BLaER1 treated with 17β-estradiol and CSF1 and Interleukin-3, amounts not matched to agents 10 nM and 100 nM (cell line): ENCODE measurements at regions not wholly inside any gene's neighbourhood (a gene's known extent, or its start where the extent isn't known, plus 50 kb on each side); places are given as distances from the start of the nearest gene placed in this dataset.
A peak's percentile ranks its signal among the peaks of the same experiment; 100 is the strongest.

Experiments
- H3K27ac ChIP-seq, 11 experiments: shearing (Covaris generic); formaldehyde crosslinking; 2 replicates each; pipeline ENCODE4 v1.8.1; 2022
- H3K27me3 ChIP-seq, 11 experiments: shearing (Covaris generic); formaldehyde crosslinking; 2 replicates each; pipeline ENCODE4 v1.8.1; 2022
- H3K36me3 ChIP-seq, 11 experiments: shearing (Covaris generic); formaldehyde crosslinking; 2 replicates each; pipeline ENCODE4 v1.8.1; 2022
- H3K4me1 ChIP-seq, 10 experiments: shearing (Covaris generic); formaldehyde crosslinking; 2 replicates each; pipeline ENCODE4 v1.8.1; 2022
- H3K4me2 ChIP-seq, 11 experiments: shearing (Covaris generic); formaldehyde crosslinking; 2 replicates each; pipeline ENCODE4 v1.8.1; 2022
- H3K4me3 ChIP-seq, 10 experiments: shearing (Covaris generic); formaldehyde crosslinking; 2 replicates each; pipeline ENCODE4 v1.8.1; 2022
- H3K9ac ChIP-seq, 11 experiments: shearing (Covaris generic); formaldehyde crosslinking; 2 replicates each; pipeline ENCODE4 v1.8.1; 2022
- H3K9me3 ChIP-seq, 11 experiments: shearing (Covaris generic); formaldehyde crosslinking; replicated peaks in 1 of 11; 2 replicates each; pipeline ENCODE4 v1.8.1; 2022
- H4K20me1 ChIP-seq, 11 experiments: shearing (Covaris generic); formaldehyde crosslinking; 2 replicates each; pipeline ENCODE4 v1.8.1; 2022
- Cebpa-rat ChIP-seq, 11 experiments: shearing (Covaris generic); IDR thresholded peaks; 2 replicates each; pipeline ENCODE4 v1.8.1; 2022

DNA sequence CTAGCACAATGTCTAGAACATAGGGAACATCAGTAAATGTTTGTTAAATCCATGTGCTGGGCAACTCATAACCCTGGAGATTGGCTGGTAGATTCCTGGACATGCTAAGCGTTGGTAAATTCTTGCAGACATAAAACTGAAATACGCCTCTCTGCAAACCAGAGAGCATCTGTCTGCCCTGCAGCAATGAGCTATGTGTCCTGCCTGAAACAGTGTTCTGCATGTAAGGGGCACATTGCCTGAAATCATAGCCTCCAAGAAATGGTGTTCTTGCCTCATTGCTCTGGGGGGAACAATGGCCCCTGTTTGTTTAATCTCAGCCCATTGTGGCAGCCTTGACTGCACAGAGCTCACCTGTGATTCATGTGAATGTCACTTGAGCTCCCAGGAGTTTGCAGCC, 113.5 kb upstream of the CCL2 start:
- no peaks in the 10 kb centered on the region for H3K27me3 ChIP-seq
- H3K9me3 ChIP-seq: no peaks in the 10 kb centered on the region
- no peak overlapping the region for H3K27ac ChIP-seq
- no peak overlapping the region for H3K9ac ChIP-seq
- no peaks in the 10 kb centered on the region for H3K36me3 ChIP-seq
- no peaks in the 10 kb centered on the region; a peak in 1 of 22 replicates for H4K20me1 ChIP-seq
- H3K4me2 ChIP-seq: no peak overlapping the region
- peaks cover 0 to 8% (median 5%) of the 10 kb centered on the region in 10 experiments; a peak in 9 of 20 replicates for H3K4me1 ChIP-seq
- no peak for TF ChIP-seq Cebpa-rat (IDR thresholded peaks at IDR 0.05)
- no peak overlapping the region for H3K4me3 ChIP-seq

DNA sequence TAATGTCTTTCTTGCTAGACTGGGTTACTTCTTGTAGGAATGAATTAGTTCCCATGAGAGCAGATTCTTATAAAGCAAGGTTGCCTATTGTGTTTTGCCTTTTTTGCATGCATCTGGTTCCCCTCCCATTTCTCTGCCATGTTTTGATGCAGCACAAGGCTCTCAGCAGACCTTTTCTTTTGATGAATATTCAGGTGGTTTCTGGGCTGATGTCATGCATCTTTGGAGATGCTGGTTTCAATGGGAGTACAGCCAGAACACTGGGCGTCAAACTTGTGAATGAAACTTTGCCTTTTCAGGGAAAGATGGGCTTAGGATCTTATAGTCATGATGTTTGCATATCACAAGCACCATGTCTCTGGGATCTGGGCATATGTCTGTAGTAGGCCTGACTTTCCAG, 111.7 kb upstream of the CCL2 start:
- Histone ChIP-seq H3K9ac (no peak overlapping the region), H3K36me3 (no peaks in the 10 kb centered on the region), H3K4me1 (peaks cover 0 to 8% (median 5%) of the 10 kb centered on the region in 10 experiments; a peak in 9 of 20 replicates), H3K27me3 (no peaks in the 10 kb centered on the region), H3K9me3 (no peaks in the 10 kb centered on the region), H3K27ac (no peak overlapping the region), H4K20me1 (no peaks in the 10 kb centered on the region; a peak in 1 of 22 replicates), H3K4me2 (no peak overlapping the region), H3K4me3 (no peak overlapping the region)
- no peak for TF ChIP-seq Cebpa-rat (IDR thresholded peaks at IDR 0.05)

DNA sequence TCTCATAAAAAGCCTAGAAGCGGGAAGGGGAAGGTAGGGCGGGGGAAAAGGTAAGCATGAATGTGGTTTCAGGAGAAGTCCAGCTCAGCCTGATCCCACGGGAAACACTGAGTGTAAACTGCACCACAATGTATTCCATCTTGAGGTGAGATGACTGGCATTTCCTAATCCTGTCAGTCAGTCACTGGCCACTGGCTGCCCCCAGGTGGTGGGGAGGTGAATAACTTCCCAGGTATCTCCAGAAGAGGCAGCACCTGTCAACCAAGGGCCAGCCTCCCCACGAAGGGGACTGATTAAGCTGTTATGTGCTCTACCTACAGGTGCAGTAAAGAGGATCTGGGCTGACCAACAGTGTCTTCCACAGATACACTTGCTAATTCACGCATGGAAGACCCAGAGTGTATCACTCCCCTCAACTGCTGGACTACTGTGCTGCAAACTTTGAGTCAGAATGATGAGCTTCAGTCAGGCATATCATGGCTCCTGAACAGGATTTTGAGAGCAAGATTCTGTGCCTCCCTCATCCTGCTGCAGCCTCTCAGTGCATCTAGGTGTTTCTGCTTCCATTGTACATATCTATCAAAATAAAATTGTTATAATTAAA, 108.5 kb upstream of the CCL2 start:
- H3K27ac ChIP-seq: no peak overlapping the region
- H3K36me3 ChIP-seq: no peaks in the 10 kb centered on the region
- H3K4me3 ChIP-seq: no peak overlapping the region
- H3K27me3 ChIP-seq: no peaks in the 10 kb centered on the region
- H3K4me1 ChIP-seq: no peaks in the 10 kb centered on the region
- H3K9ac ChIP-seq: no peak overlapping the region
- H4K20me1 ChIP-seq: no peaks in the 10 kb centered on the region; a peak in 1 of 22 replicates
- H3K4me2 ChIP-seq: no peak overlapping the region
- H3K9me3 ChIP-seq: no peaks in the 10 kb centered on the region
- no peak for TF ChIP-seq Cebpa-rat (IDR thresholded peaks at IDR 0.05)

DNA sequence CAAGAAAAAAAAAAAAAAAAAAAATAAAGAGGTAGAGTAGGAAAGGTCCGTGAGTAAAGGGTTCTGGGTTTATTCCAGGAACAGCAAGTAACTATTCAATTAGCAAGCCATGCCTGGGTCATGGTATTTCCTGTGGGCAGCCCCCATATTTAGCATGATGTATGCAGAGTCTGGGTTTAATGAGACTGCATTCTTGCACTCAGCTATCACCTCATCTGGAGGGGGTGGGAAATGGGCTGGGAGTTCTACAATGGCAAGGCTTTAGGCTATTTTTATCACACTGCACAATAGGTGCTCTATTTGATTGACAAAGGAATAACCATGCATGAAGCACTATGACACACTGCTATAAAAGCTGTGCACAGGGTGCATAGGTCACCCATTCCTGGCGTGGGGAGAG, 104.0 kb upstream of the CCL2 start:
- H3K4me1 ChIP-seq: peaks cover 9 to 17% (median 15%) of the 10 kb centered on the region in 10 experiments; a peak in 18 of 20 replicates

DNA sequence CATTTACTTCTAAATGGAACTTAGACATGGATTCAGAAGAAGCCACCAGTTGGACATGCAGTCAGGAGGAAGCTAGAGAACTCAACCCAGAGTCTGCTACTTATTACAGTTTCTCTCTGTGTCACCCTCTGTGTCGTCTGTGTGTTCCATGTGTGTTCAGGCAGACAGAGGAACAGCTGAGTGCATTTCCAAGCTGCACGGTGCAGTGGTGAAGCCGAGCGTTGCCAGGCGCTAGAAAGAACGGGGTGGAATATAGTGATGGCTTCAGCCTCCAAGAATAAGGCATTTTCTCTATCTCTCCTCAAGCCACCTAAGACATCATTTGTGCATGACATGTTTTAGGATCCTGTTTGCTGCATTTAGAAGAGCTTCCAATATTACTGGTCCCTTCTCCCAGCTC, 101.1 kb upstream of the CCL2 start:
- H3K4me1 ChIP-seq: peaks cover 9 to 19% (median 15%) of the 10 kb centered on the region in 10 experiments; a peak in 18 of 20 replicates
- no peak overlapping the region for H3K4me3 ChIP-seq
- peaks cover 0 to 11% (median 3%) of the 10 kb centered on the region in 11 experiments; a peak in 11 of 22 replicates for H3K9me3 ChIP-seq
- TF ChIP-seq Cebpa-rat (IDR thresholded peaks at IDR 0.05): no peak
- no peaks in the 10 kb centered on the region for H3K27me3 ChIP-seq
- no peak overlapping the region for H3K27ac ChIP-seq
- H3K4me2 ChIP-seq: no peak overlapping the region
- H3K36me3 ChIP-seq: no peaks in the 10 kb centered on the region
- H4K20me1 ChIP-seq: no peaks in the 10 kb centered on the region
- H3K9ac ChIP-seq: no peak overlapping the region

More for the DNA sequence above, 104.0 kb upstream of the CCL2 start:
- Histone ChIP-seq H3K27ac (no peak overlapping the region), H3K9me3 (no peaks in the 10 kb centered on the region), H3K9ac (no peak overlapping the region), H3K4me3 (no peak overlapping the region), H3K4me2 (no peak overlapping the region), H3K27me3 (no peaks in the 10 kb centered on the region), H4K20me1 (no peaks in the 10 kb centered on the region), H3K36me3 (no peaks in the 10 kb centered on the region)
- no peak for TF ChIP-seq Cebpa-rat (IDR thresholded peaks at IDR 0.05)

DNA sequence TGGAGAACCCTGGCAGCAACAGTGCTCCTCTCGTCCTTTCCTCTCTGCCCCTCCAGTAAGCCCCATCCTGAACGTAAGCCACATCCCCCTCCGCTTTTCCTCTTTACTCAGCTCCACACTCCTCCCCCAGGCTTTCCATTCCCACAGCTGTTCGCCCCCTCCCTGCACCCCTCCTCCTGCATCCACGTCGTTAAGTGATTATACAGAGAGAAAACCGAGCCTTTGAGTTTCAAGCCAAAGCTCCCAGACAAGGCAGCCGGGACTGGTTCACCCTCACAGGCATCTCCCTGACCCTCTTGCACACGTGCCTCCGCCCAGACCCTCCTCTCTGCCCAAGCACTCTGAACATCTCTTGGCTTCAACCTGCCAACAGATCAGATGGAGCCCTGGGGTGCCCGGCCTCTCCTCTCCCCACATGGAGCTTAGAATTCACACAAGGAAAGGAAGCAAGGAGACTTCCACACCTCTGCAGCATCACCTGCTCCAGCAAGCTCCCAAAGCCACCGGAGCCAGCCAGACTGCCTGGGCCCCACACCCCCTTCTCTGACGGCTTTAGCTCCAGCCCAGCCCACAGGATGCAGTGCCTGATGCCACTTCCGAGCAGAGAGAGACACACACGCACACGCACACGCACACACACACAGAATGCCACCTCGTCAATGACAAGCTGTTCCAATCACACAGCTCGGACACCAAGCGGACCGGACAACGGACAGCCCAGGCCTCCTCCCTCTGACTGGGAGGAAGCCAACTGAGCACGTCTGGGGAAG, 99.9 kb upstream of the CCL2 start:
- Histone ChIP-seq H3K4me2 (peak overlapping the region; percentile 8 to 67 (median 59); a peak in 18 of 22 replicates), H3K27ac (no peak overlapping the region), H3K36me3 (no peaks in the 10 kb centered on the region), H4K20me1 (no peaks in the 10 kb centered on the region), H3K9me3 (peaks cover 0 to 14% (median 4%) of the 10 kb centered on the region in 11 experiments; a peak in 11 of 22 replicates), H3K9ac (no peak overlapping the region; a peak in 2 of 22 replicates), H3K4me1 (peaks cover 9 to 19% (median 15%) of the 10 kb centered on the region in 10 experiments; a peak in 18 of 20 replicates), H3K4me3 (no peak overlapping the region), H3K27me3 (no peaks in the 10 kb centered on the region)
- no peak for TF ChIP-seq Cebpa-rat (IDR thresholded peaks at IDR 0.05)

DNA sequence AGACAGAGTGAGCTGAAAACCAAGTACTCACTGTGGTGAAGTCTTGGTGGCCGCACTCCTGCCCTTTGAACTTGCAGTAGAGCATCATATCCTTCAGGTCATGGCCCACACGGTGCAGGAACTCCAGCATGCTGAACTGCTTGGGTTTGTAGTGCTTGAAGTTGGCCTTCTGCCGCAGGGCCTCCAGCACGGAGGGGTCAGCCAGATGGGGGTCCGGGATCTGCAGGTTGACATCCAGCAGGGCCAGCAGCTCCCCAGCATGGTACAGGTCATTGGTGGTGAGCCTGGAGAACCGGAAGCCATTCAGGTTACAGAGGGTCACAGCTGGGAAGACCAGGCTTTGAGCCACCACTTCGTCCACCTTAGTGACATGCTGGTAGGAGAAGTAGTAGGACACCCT, 99.1 kb upstream of the CCL2 start:
- H3K4me2 ChIP-seq: peak overlapping the region in 6 of 11 experiments; percentile 51 to 67 (median 60); a peak in 7 of 22 replicates
- H3K27ac ChIP-seq: no peak overlapping the region
- H3K27me3 ChIP-seq: no peaks in the 10 kb centered on the region
- peaks cover 0 to 14% (median 4%) of the 10 kb centered on the region in 11 experiments; a peak in 11 of 22 replicates for H3K9me3 ChIP-seq
- H3K9ac ChIP-seq: no peak overlapping the region
- no peak for TF ChIP-seq Cebpa-rat (IDR thresholded peaks at IDR 0.05)
- H3K4me1 ChIP-seq: peaks cover 9 to 19% (median 15%) of the 10 kb centered on the region in 10 experiments; a peak in 18 of 20 replicates
- H4K20me1 ChIP-seq: no peaks in the 10 kb centered on the region
- H3K4me3 ChIP-seq: no peak overlapping the region
- no peaks in the 10 kb centered on the region for H3K36me3 ChIP-seq

DNA sequence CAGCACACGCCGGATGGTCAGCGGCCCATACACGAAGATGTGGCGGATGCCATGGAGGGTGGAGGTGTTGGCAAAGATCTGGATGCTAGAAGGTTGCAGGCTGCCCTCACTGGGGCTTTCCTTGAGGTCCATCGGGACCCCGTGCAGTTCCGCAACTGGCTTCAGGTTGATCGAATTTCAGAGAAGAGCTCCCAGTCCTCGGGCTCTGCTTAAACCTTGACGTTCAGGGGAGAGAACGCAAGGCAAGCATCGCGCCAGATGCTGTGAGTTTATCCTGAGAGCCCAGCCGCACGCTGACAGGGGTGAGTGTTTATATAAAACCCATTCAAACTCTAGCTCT, 98.7 kb upstream of the CCL2 start:
- no peaks in the 10 kb centered on the region for H3K36me3 ChIP-seq
- H3K27me3 ChIP-seq: no peaks in the 10 kb centered on the region
- H4K20me1 ChIP-seq: no peaks in the 10 kb centered on the region
- peaks cover 9 to 19% (median 15%) of the 10 kb centered on the region in 10 experiments; a peak in 18 of 20 replicates for H3K4me1 ChIP-seq
- H3K27ac ChIP-seq: no peak overlapping the region
- no peak for TF ChIP-seq Cebpa-rat (IDR thresholded peaks at IDR 0.05)
- peaks cover 0 to 14% (median 4%) of the 10 kb centered on the region in 11 experiments; a peak in 11 of 22 replicates for H3K9me3 ChIP-seq
- H3K4me2 ChIP-seq: 0 out of 22 replicates have a peak overlapping the region, but pooled peaks of 1 of the 11 experiments have one; percentile 61
- no peak overlapping the region for H3K9ac ChIP-seq
- no peak overlapping the region for H3K4me3 ChIP-seq

DNA sequence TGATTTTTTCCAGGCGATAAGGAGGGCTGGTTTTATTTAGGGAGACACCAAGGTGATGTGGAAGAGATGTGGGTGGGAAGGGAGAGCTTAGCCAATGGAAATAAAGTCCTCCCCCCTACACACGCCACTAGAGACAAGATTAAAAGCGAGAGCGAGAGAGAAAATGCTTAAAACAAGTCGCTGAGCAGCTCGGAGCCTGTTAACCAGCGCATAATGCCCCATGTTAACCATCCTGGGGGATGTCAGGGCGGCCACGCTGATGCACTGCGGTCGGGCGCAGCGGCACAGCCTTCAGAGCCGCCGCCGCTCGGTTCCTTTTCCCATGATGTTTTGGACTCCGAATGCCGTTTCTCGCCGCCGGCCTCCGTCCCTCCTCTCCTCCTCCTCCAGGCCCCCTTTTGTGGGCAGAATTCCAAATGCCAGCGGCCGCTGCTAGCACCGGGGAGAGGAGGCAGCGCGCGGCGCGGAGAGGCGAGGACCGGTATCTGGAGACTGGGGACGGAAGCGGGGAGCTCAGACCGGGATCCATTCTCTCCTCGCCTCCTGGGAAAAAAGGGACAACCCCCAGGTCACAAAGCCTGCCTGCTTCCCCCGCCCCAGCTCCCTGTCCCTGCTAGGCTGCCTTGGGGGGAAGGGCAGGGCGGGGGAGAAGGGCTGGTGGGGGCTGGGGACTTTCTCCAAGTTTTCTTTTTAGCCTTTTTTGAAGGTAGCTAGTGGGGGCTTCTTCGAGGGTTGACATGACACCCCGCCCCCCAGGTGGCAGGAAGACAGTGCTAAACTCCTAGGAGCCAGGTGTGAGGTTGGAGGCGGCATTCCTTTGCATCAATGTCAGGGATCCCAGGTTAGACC, 98.1 kb upstream of the CCL2 start:
- Histone ChIP-seq H3K27ac (no peak overlapping the region), H4K20me1 (no peaks in the 10 kb centered on the region), H3K27me3 (no peaks in the 10 kb centered on the region), H3K9me3 (peaks cover 0 to 14% (median 4%) of the 10 kb centered on the region in 11 experiments; a peak in 11 of 22 replicates), H3K9ac (no peak overlapping the region), H3K4me2 (no peak overlapping the region), H3K4me3 (no peak overlapping the region), H3K36me3 (no peaks in the 10 kb centered on the region), H3K4me1 (peaks cover 9 to 19% (median 15%) of the 10 kb centered on the region in 10 experiments; a peak in 18 of 20 replicates)
- TF ChIP-seq Cebpa-rat (IDR thresholded peaks at IDR 0.05): no peak
